ENCODE measurements at regions not wholly inside any gene's neighbourhood (a gene's known extent, or its start where the extent isn't known, plus 50 kb on each side); places are given as distances from the start of the nearest gene placed in this dataset.

DNA sequence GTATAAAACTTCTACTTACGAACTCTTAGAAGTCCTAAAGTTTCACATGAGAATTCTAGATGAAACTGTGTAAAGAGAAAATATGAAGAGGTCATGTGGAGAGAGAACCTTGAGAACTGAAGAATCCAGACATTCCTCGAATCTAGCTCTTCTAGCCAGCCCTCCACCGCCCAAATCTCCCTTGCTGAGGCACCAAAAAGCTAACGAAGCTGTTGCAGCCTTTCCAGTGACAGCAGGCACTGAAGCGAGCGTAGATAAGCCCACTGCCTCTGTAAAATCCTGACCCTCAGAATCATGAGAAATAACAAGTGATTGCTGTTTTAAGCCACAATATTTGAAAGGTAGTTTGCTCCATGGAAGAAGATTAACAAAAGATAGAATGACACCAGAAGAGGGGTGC, 134.0 kb downstream of the GOLGA6L6 start:
- no peak for TF ChIP-seq CTCF (IDR thresholded peaks at IDR 0.05; ENCODE audit: borderline replicate concordance, extremely low read depth, low read length, poor library complexity, severe bottlenecking)
- TF ChIP-seq EZH2 (IDR thresholded peaks at IDR 0.05; ENCODE audit: borderline replicate concordance, low read depth, low read length, severe bottlenecking): no peak

All from DND-41 (cell line).